ENCODE measurements at regions not wholly inside any gene's neighbourhood (a gene's known extent, or its start where the extent isn't known, plus 50 kb on each side); places are given as distances from the start of the nearest gene placed in this dataset.

GRCh38 chr10:105981679-105982078, 1182.8 kb downstream of the SORCS1 start:
- TF ChIP-seq, protein P1, sequence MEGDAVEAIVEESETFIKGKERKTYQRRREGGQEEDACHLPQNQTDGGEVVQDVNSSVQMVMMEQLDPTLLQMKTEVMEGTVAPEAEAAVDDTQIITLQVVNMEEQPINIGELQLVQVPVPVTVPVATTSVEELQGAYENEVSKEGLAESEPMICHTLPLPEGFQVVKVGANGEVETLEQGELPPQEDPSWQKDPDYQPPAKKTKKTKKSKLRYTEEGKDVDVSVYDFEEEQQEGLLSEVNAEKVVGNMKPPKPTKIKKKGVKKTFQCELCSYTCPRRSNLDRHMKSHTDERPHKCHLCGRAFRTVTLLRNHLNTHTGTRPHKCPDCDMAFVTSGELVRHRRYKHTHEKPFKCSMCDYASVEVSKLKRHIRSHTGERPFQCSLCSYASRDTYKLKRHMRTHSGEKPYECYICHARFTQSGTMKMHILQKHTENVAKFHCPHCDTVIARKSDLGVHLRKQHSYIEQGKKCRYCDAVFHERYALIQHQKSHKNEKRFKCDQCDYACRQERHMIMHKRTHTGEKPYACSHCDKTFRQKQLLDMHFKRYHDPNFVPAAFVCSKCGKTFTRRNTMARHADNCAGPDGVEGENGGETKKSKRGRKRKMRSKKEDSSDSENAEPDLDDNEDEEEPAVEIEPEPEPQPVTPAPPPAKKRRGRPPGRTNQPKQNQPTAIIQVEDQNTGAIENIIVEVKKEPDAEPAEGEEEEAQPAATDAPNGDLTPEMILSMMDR (IDR thresholded peaks at IDR 0.05): no peak
- TF ChIP-seq ZFX (IDR thresholded peaks at IDR 0.05; ENCODE audit: borderline replicate concordance): no peak

Measured in 22Rv1 (cell line).